Muscle layer of duodenum (tissue), 2 donors: ENCODE measurements at regions not wholly inside any gene's neighbourhood (a gene's known extent, or its start where the extent isn't known, plus 50 kb on each side); places are given as distances from the start of the nearest gene placed in this dataset.

ENCODE experiments used
- H3K27ac ChIP-seq: one replicate; pipeline ENCODE4 v1.7.0; 2013; ENCODE audit warnings: mild to moderate bottlenecking, low read length
- H3K27me3 ChIP-seq: one replicate; pipeline ENCODE4 v1.7.0; 2013; ENCODE audit warnings: low read depth, mild to moderate bottlenecking, control low read depth, low read length
- H3K36me3 ChIP-seq, 2 donors: one replicate each; pipeline ENCODE4 v1.7.0; 2013; ENCODE audit warnings: low read length in 2 of 2, control low read depth in 1 of 2, mild to moderate bottlenecking in 1 of 2; ENCODE audit not compliant: insufficient read depth in 2 of 2, control insufficient read depth in 1 of 2
- H3K4me1 ChIP-seq, 2 donors: one replicate each; pipeline ENCODE4 v1.7.0; 2013; ENCODE audit warnings: low read length in 2 of 2, mild to moderate bottlenecking in 2 of 2, control low read depth in 1 of 2, moderate library complexity in 1 of 2; ENCODE audit not compliant: insufficient read depth in 2 of 2, control insufficient read depth in 1 of 2
- H3K4me3 ChIP-seq, 2 donors: one replicate each; pipeline ENCODE4 v1.7.0; 2013; ENCODE audit warnings: low read length in 2 of 2, low read depth in 1 of 2, mild to moderate bottlenecking in 1 of 2
- H3K9me3 ChIP-seq, 2 donors: one replicate each; pipeline ENCODE4 v1.7.0; 2013; ENCODE audit warnings: low read length in 2 of 2, control low read depth in 1 of 2, mild to moderate bottlenecking in 1 of 2; ENCODE audit not compliant: control insufficient read depth in 1 of 2
- donor health status: healthy.

GRCh38 chr10:42975558-42976340, 101.1 kb upstream of the RET start:
- Histone ChIP-seq H3K4me3 (no peak overlapping the region), H3K36me3 (no peaks in the 10 kb centered on the region), H3K4me1 (no peaks in the 10 kb centered on the region), H3K9me3 (no peaks in the 10 kb centered on the region), H3K27ac (no peak overlapping the region), H3K27me3 (no peaks in the 10 kb centered on the region)

GRCh38 chr10:42976351-42977031, 100.4 kb upstream of the RET start:
- Histone ChIP-seq H3K36me3 (no peaks in the 10 kb centered on the region), H3K4me3 (no peak overlapping the region), H3K27ac (no peak overlapping the region), H3K27me3 (no peaks in the 10 kb centered on the region), H3K9me3 (no peaks in the 10 kb centered on the region), H3K4me1 (no peaks in the 10 kb centered on the region)

DNA sequence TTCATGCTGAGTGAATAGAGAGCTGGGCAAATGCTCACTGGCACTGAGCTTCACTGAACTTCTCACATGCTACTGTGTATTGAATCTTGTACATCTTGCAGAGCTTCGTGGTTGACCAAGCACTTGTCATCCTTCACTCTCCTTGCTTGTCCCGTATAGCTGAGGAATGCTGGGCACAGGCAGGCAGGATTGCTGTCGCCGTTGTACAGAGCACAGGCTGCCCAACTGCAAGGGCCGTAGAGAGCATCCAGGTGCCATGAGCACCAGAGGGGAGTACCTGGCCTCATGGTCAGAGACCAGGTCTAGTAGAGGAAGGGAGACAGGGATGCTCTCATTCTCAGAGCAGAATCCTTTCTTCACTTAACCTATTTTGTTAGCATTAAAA, 99.8 kb upstream of the RET start:
- Histone ChIP-seq H3K27ac (no peak overlapping the region), H3K27me3 (no peaks in the 10 kb centered on the region), H3K36me3 (no peaks in the 10 kb centered on the region), H3K4me1 (no peaks in the 10 kb centered on the region), H3K9me3 (no peaks in the 10 kb centered on the region), H3K4me3 (no peak overlapping the region)

DNA sequence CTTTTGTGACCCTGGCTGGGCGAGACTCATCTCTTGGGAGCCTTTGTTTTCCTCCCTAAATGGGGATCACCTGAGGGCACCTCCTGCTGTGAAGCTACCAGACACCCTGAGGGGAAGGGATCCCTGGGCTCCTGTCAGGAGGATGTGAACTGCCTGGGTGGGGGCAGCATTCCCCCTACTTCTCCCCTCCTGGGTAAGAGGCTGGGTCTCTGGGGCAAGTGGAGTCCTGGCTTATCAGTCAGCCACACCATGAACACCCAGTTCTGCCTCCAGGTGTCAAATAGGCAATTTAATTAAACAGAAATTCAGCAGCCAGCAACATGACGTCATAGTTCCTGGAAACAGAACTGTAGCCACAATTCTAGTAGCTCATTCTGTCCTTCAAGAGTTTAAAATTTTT, 97.7 kb upstream of the RET start:
- H3K27ac ChIP-seq = no peak overlapping the region
- H3K27me3 ChIP-seq = no peaks in the 10 kb centered on the region
- H3K36me3 ChIP-seq = no peaks in the 10 kb centered on the region
- H3K4me3 ChIP-seq = no peak overlapping the region
- H3K4me1 ChIP-seq = no peaks in the 10 kb centered on the region
- no peaks in the 10 kb centered on the region for H3K9me3 ChIP-seq

- Histone ChIP-seq H3K4me1 (no peaks in the 10 kb centered on the region), H3K27ac (no peak overlapping the region), H3K4me3 (no peak overlapping the region), H3K27me3 (no peaks in the 10 kb centered on the region), H3K36me3 (no peaks in the 10 kb centered on the region), H3K9me3 (no peaks in the 10 kb centered on the region)
Measured at GRCh38 chr10:42979721-42980467, 97.0 kb upstream of the RET start.

DNA sequence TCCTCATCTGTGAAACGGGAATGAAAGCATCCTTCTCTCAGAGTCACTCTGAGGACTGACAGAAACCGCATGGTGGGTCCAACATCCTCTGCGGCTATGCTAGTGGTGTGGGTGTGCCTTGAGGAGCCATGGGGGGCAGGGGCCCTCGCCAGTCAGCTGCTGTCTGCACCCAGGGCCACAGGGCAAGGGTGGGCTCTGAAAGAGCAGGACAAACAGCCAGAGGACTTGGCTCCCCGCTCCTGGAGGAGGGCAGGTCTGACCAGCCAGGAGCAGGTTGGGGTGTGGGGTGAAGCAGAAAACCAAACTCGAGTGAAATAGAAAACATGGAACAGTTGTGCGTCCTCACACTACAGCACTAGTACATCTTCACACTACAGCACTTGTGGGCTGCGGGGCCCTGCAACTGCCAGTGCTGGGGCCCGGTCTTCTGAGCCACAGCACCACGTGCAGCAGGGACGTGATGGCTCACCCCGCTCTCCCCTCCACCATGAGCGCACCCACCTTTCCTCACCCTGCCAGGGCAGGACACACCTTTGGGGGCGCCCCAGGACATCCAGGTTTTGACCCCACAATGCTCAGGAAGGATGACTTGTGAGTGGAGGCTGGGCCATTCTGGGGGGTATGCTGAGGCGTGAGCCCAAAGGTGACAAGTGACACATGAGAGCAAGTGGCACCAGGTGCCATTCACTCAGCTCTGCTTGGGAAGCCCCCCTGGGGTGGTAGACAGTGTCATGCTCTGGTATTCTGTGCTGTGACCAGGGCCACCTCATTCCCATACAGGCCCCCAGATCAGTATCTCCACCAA, 96.1 kb upstream of the RET start:
- Histone ChIP-seq H3K27me3 (no peaks in the 10 kb centered on the region), H3K27ac (no peak overlapping the region), H3K4me3 (no peak overlapping the region), H3K36me3 (no peaks in the 10 kb centered on the region), H3K9me3 (no peaks in the 10 kb centered on the region), H3K4me1 (no peaks in the 10 kb centered on the region)

GRCh38 chr10:42981358-42982236, 95.3 kb upstream of the RET start:
- no peaks in the 10 kb centered on the region for H3K4me1 ChIP-seq
- no peaks in the 10 kb centered on the region for H3K9me3 ChIP-seq
- H3K4me3 ChIP-seq = no peak overlapping the region
- no peaks in the 10 kb centered on the region for H3K36me3 ChIP-seq
- no peak overlapping the region for H3K27ac ChIP-seq
- H3K27me3 ChIP-seq = no peaks in the 10 kb centered on the region

DNA sequence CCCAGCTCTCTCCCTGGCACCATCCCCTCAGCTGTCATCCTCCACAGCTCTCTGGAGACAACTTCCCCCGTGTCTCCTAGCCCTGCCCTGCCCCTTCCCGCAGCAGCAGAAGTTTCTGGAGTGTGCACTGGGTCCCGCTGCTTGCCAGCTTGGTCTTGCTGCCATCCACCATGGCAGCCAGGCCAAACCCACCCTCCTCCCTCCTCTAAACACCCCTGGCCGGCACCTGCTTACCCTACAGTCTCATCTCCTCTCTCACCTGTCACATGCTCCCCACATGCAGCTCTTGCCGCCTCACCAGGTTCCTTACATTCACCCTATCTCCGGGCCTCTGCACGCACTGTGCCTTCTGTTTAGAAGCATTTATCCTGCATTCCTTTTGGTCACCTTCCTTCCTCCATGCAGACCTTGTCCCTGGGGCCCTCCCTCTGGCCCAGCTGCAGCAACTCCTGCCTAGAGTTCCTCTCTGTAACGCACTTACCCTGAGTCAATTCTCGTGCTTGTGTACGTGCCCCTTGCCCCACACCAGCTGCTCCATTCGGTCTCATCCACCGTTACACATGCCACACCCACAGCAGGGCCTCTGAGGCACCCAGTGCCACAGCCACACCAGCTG, 93.9 kb upstream of the RET start:
- Histone ChIP-seq H3K4me3 (no peak overlapping the region), H3K27me3 (no peaks in the 10 kb centered on the region), H3K27ac (no peak overlapping the region), H3K36me3 (no peaks in the 10 kb centered on the region), H3K4me1 (no peaks in the 10 kb centered on the region), H3K9me3 (no peaks in the 10 kb centered on the region)

GRCh38 chr10:42983591-42983990, 93.3 kb upstream of the RET start:
- H3K36me3 ChIP-seq = no peaks in the 10 kb centered on the region
- H3K4me3 ChIP-seq = no peak overlapping the region
- no peak overlapping the region for H3K27ac ChIP-seq
- no peaks in the 10 kb centered on the region for H3K9me3 ChIP-seq
- no peaks in the 10 kb centered on the region for H3K4me1 ChIP-seq
- no peaks in the 10 kb centered on the region for H3K27me3 ChIP-seq

GRCh38 chr10:42984035-42984610, 92.7 kb upstream of the RET start:
- no peaks in the 10 kb centered on the region for H3K4me1 ChIP-seq
- no peak overlapping the region for H3K4me3 ChIP-seq
- H3K36me3 ChIP-seq = no peaks in the 10 kb centered on the region
- no peaks in the 10 kb centered on the region for H3K27me3 ChIP-seq
- no peak overlapping the region for H3K27ac ChIP-seq
- H3K9me3 ChIP-seq = no peaks in the 10 kb centered on the region
